ENCODE measurements at regions not wholly inside any gene's neighbourhood (a gene's known extent, or its start where the extent isn't known, plus 50 kb on each side); places are given as distances from the start of the nearest gene placed in this dataset.

- Mint-ChIP-seq H3K9me3 (no peaks in the 10 kb centered on the region), H3K4me1 (no peaks in the 10 kb centered on the region), H3K27ac (ENCODE audit: unreplicated experiment) (no peak overlapping the region), H3K4me3 (no peak overlapping the region), H3K36me3 (ENCODE audit: low read depth) (no peaks in the 10 kb centered on the region), H3K27me3 (ENCODE audit: low read depth) (no peaks in the 10 kb centered on the region)
- DNase-seq (ENCODE audit: low read depth, low spot score), result no peak
- TF ChIP-seq CTCF (conservative IDR thresholded peaks at IDR 0.05), result no peak
These were observed 442.9 kb downstream of the HTR7 start for GRCh38 chr10:90414926-90415325.

- no peak for TF ChIP-seq CTCF (conservative IDR thresholded peaks at IDR 0.05)
- Mint-ChIP-seq H3K36me3 (ENCODE audit: low read depth) (no peaks in the 10 kb centered on the region), H3K27me3 (ENCODE audit: low read depth) (no peaks in the 10 kb centered on the region), H3K27ac (ENCODE audit: unreplicated experiment) (no peak overlapping the region), H3K4me1 (no peaks in the 10 kb centered on the region), H3K9me3 (no peaks in the 10 kb centered on the region), H3K4me3 (no peak overlapping the region)
- no peak for DNase-seq (ENCODE audit: low read depth, low spot score)
These were observed 440.8 kb downstream of the HTR7 start for GRCh38 chr10:90417029-90417428.

- no peaks in the 10 kb centered on the region for H3K36me3 Mint-ChIP-seq (ENCODE audit: low read depth)
- DNase-seq (ENCODE audit: low read depth, low spot score), result no peak
- TF ChIP-seq CTCF (conservative IDR thresholded peaks at IDR 0.05), result no peak
- no peak overlapping the region for H3K27ac Mint-ChIP-seq (ENCODE audit: unreplicated experiment)
- no peaks in the 10 kb centered on the region for H3K4me1 Mint-ChIP-seq
- no peak overlapping the region for H3K4me3 Mint-ChIP-seq
- no peaks in the 10 kb centered on the region for H3K27me3 Mint-ChIP-seq (ENCODE audit: low read depth)
- H3K9me3 Mint-ChIP-seq, result no peaks in the 10 kb centered on the region
These were observed 440.2 kb downstream of the HTR7 start for GRCh38 chr10:90417476-90418210.

- Mint-ChIP-seq H3K4me3 (no peak overlapping the region), H3K27me3 (ENCODE audit: low read depth) (peaks cover 2% of the 10 kb centered on the region), H3K36me3 (ENCODE audit: low read depth) (no peaks in the 10 kb centered on the region), H3K27ac (ENCODE audit: unreplicated experiment) (no peak overlapping the region), H3K9me3 (peaks cover 2% of the 10 kb centered on the region), H3K4me1 (no peaks in the 10 kb centered on the region)
- TF ChIP-seq CTCF (conservative IDR thresholded peaks at IDR 0.05), result no peak
- DNase-seq (ENCODE audit: low read depth, low spot score), result no peak
These were observed 438.8 kb downstream of the HTR7 start for GRCh38 chr10:90418869-90419652.

GRCh38 chr10:90420637-90421318 is 437.1 kb downstream of the HTR7 start:
- Mint-ChIP-seq H3K4me3 (no peak overlapping the region), H3K36me3 (ENCODE audit: low read depth) (no peaks in the 10 kb centered on the region), H3K9me3 (peaks cover 5% of the 10 kb centered on the region), H3K27ac (ENCODE audit: unreplicated experiment) (no peak overlapping the region), H3K27me3 (ENCODE audit: low read depth) (peaks cover 2% of the 10 kb centered on the region), H3K4me1 (no peaks in the 10 kb centered on the region)
- no peak for DNase-seq (ENCODE audit: low read depth, low spot score)
- no peak for TF ChIP-seq CTCF (conservative IDR thresholded peaks at IDR 0.05)

Measured in neural crest cell (in vitro differentiated cells).